Neural cell (in vitro differentiated cells): ENCODE measurements at regions not wholly inside any gene's neighbourhood (a gene's known extent, or its start where the extent isn't known, plus 50 kb on each side); places are given as distances from the start of the nearest gene placed in this dataset.

Experiments
- H2AFZ ChIP-seq: fragments of 200-600, 300-800 bp; sonication (generic), shearing (Covaris generic); 2 replicates; pipeline ENCODE4 v1.6.0; 2014; ENCODE audit warnings: low read depth, mild to moderate bottlenecking, antibody characterized with exemption, low read length, moderate library complexity
- H3F3A ChIP-seq: fragments of 200-600 bp; shearing (Covaris generic); 2 replicates; pipeline ENCODE4 v1.6.1; 2016; ENCODE audit warnings: mild to moderate bottlenecking, moderate library complexity, mixed read lengths, antibody characterized with exemption, low read length; ENCODE audit not compliant: insufficient read depth, poor library complexity, severe bottlenecking
- H3K27ac ChIP-seq: fragments of 200-600, 300-800 bp; sonication (generic), shearing (Covaris generic); 2 replicates; pipeline ENCODE4 v1.5.1; 2014; ENCODE audit warnings: mild to moderate bottlenecking, low read length, moderate library complexity
- H3K27me3 ChIP-seq: fragments of 300-800, 200-600 bp; sonication (generic), shearing (Covaris generic); 2 replicates; pipeline ENCODE4 v1.6.0; 2014; ENCODE audit warnings: mild to moderate bottlenecking, low read depth, low read length, moderate library complexity; ENCODE audit not compliant: insufficient read depth
- H3K36me3 ChIP-seq: fragments of 300-800, 200-600 bp; sonication (generic), shearing (Covaris generic); 2 replicates; pipeline ENCODE4 v1.5.1; 2014; ENCODE audit warnings: mild to moderate bottlenecking, antibody characterized with exemption, low read length, moderate library complexity; ENCODE audit not compliant: insufficient read depth
- H3K4me2 ChIP-seq: fragments of 300-800, 200-600 bp; sonication (generic), shearing (Covaris generic); 2 replicates; pipeline ENCODE4 v1.6.0; 2014; ENCODE audit warnings: mild to moderate bottlenecking, low read length
- H3K4me3 ChIP-seq: fragments of 300-800, 200-600 bp; sonication (generic), shearing (Covaris generic); 2 replicates; pipeline ENCODE4 v1.5.1; 2014; ENCODE audit warnings: mild to moderate bottlenecking, low read length, moderate library complexity
- H3K79me2 ChIP-seq: fragments of 200-600 bp; shearing (Covaris generic); replicated peaks from 2 replicates; pipeline ENCODE4 v1.6.0; 2014; ENCODE audit warnings: mild to moderate bottlenecking, low read length, moderate library complexity; ENCODE audit not compliant: insufficient read depth
- H3K9ac ChIP-seq: fragments of 300-800, 200-600 bp; sonication (generic), shearing (Covaris generic); 2 replicates; pipeline ENCODE4 v1.6.1; 2016; ENCODE audit warnings: mild to moderate bottlenecking, low read length, mixed read lengths
- H3K9me2 ChIP-seq: fragments of 200-600 bp; shearing (Covaris generic); 2 replicates; pipeline ENCODE4 v1.6.1; 2016; ENCODE audit warnings: mild to moderate bottlenecking, low read length, mixed read lengths; ENCODE audit not compliant: insufficient read depth
- H3K9me3 ChIP-seq: fragments of 200-600, 300-800 bp; sonication (generic), shearing (Covaris generic); 2 replicates; pipeline ENCODE4 v1.6.1; 2016; ENCODE audit warnings: mild to moderate bottlenecking, mixed run types, low read length, moderate library complexity, mixed read lengths
- H4K20me1 ChIP-seq: fragments of 200-600 bp; shearing (Covaris generic); 2 replicates; pipeline ENCODE4 v1.6.1; 2016; ENCODE audit warnings: mild to moderate bottlenecking, mixed run types; ENCODE audit not compliant: insufficient read depth
- EP300 ChIP-seq: fragments of 450-650 bp; conservative IDR thresholded peaks from 2 replicates; pipeline ENCODE4 v1.6.1; 2014; ENCODE audit warnings: antibody characterized with exemption, mild to moderate bottlenecking, moderate library complexity; ENCODE audit not compliant: poor library complexity, severe bottlenecking
- EZH2 ChIP-seq: fragments of 200-600, 300-800 bp; shearing (Covaris generic), sonication (generic); IDR thresholded peaks from 2 replicates; pipeline ENCODE4 v1.6.1; 2014; ENCODE audit warnings: antibody characterized with exemption, low read length, borderline replicate concordance, mild to moderate bottlenecking; ENCODE audit not compliant: insufficient read depth, poor library complexity, severe bottlenecking
- MXI1 ChIP-seq: fragments of 450-650 bp; conservative IDR thresholded peaks from 2 replicates; pipeline ENCODE4 v1.6.1; 2014; ENCODE audit warnings: antibody characterized with exemption, mild to moderate bottlenecking; ENCODE audit not compliant: poor library complexity, severe bottlenecking
- POLR2AphosphoS5 ChIP-seq: IDR thresholded peaks from 2 replicates; pipeline ENCODE4 v1.6.1; 2012
- RAD21 ChIP-seq: fragments of 450-650 bp; conservative IDR thresholded peaks from 2 replicates; pipeline ENCODE4 v1.6.1; 2014; ENCODE audit warnings: antibody characterized with exemption, mild to moderate bottlenecking, moderate library complexity
- SMC3 ChIP-seq: fragments of 450-650 bp; conservative IDR thresholded peaks from 2 replicates; pipeline ENCODE4 v1.6.1; 2014; ENCODE audit warnings: antibody characterized with exemption, mild to moderate bottlenecking, moderate library complexity; ENCODE audit not compliant: poor library complexity
- TAF1 ChIP-seq: IDR thresholded peaks from 2 replicates; pipeline ENCODE4 v1.6.1; 2012; ENCODE audit warnings: low read depth
- TF ChIP-seq, protein P1 (sequence below): fragments of 450-650 bp; IDR thresholded peaks from 2 replicates; pipeline ENCODE4 v1.5.1; 2014; ENCODE audit warnings: antibody characterized with exemption, mild to moderate bottlenecking, moderate library complexity; ENCODE audit not compliant: poor library complexity, severe bottlenecking
- TF ChIP-seq, protein P2 (sequence below): IDR thresholded peaks from 2 replicates; pipeline ENCODE4 v1.6.1; 2012; ENCODE audit warnings: borderline replicate concordance

DNA sequence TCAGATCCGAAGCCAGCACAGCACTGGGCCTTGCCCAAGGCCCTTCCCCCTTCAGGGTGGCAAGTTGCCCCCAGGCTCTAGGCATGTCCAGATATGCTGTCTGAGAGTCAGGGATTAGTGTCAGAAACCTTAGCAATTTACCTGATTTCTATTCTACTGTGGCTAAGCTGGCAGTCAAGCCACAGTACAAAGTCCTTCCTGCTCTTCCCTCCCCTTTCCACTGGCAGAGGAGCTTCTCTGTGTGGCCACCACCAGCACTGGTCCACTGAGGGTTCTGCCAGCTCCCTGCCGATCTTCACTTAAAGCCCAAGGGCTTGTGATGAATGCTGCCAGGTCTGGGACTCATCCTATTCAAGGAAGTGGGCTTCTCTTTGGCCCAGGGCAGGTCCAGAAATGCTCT, 324.5 kb upstream of the RPS6KA3 start:
- Histone ChIP-seq H4K20me1 (no peaks in the 10 kb centered on the region), H3K9ac (no peak overlapping the region), H3K27ac (no peak overlapping the region), H3K4me2 (no peak overlapping the region), H3K27me3 (no peaks in the 10 kb centered on the region), H3F3A (no peaks in the 10 kb centered on the region), H2AFZ (no peak overlapping the region), H3K9me2 (no peaks in the 10 kb centered on the region), H3K9me3 (no peaks in the 10 kb centered on the region), H3K79me2 (no peaks in the 10 kb centered on the region), H3K4me3 (no peak overlapping the region), H3K36me3 (no peaks in the 10 kb centered on the region)
- TF ChIP-seq POLR2AphosphoS5: no peak
- no peak for TF ChIP-seq EP300
- TF ChIP-seq SMC3: no peak
- no peak for TF ChIP-seq TAF1
- TF ChIP-seq MXI1: no peak
- TF ChIP-seq, protein P1, sequence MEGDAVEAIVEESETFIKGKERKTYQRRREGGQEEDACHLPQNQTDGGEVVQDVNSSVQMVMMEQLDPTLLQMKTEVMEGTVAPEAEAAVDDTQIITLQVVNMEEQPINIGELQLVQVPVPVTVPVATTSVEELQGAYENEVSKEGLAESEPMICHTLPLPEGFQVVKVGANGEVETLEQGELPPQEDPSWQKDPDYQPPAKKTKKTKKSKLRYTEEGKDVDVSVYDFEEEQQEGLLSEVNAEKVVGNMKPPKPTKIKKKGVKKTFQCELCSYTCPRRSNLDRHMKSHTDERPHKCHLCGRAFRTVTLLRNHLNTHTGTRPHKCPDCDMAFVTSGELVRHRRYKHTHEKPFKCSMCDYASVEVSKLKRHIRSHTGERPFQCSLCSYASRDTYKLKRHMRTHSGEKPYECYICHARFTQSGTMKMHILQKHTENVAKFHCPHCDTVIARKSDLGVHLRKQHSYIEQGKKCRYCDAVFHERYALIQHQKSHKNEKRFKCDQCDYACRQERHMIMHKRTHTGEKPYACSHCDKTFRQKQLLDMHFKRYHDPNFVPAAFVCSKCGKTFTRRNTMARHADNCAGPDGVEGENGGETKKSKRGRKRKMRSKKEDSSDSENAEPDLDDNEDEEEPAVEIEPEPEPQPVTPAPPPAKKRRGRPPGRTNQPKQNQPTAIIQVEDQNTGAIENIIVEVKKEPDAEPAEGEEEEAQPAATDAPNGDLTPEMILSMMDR: no peak
- TF ChIP-seq, protein P2, sequence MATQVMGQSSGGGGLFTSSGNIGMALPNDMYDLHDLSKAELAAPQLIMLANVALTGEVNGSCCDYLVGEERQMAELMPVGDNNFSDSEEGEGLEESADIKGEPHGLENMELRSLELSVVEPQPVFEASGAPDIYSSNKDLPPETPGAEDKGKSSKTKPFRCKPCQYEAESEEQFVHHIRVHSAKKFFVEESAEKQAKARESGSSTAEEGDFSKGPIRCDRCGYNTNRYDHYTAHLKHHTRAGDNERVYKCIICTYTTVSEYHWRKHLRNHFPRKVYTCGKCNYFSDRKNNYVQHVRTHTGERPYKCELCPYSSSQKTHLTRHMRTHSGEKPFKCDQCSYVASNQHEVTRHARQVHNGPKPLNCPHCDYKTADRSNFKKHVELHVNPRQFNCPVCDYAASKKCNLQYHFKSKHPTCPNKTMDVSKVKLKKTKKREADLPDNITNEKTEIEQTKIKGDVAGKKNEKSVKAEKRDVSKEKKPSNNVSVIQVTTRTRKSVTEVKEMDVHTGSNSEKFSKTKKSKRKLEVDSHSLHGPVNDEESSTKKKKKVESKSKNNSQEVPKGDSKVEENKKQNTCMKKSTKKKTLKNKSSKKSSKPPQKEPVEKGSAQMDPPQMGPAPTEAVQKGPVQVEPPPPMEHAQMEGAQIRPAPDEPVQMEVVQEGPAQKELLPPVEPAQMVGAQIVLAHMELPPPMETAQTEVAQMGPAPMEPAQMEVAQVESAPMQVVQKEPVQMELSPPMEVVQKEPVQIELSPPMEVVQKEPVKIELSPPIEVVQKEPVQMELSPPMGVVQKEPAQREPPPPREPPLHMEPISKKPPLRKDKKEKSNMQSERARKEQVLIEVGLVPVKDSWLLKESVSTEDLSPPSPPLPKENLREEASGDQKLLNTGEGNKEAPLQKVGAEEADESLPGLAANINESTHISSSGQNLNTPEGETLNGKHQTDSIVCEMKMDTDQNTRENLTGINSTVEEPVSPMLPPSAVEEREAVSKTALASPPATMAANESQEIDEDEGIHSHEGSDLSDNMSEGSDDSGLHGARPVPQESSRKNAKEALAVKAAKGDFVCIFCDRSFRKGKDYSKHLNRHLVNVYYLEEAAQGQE: no peak
- no peak for TF ChIP-seq EZH2
- TF ChIP-seq RAD21: no peak

DNA sequence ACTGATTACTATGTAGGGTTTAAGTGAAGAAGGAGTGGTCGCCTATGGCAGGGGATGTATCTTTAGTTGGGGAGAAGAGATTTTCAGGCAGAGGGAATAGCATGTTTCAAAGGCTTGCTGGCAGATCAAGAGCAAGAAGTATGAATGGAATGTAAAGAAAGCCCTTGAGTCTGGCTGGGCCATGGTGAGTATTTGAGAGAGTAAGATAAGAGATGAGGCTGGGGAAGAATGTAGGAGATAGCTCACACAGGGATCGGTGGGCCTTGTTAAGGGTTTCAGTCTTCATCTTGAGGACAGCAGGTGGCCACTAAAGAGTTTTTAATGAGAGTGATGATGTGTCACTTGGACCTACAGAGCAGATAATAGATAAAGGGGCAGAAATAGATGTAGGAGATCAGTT, 319.1 kb upstream of the RPS6KA3 start:
- no peak overlapping the region for H3K4me3 ChIP-seq
- no peaks in the 10 kb centered on the region for H4K20me1 ChIP-seq
- H3K79me2 ChIP-seq: no peaks in the 10 kb centered on the region
- TF ChIP-seq, protein P2: no peak
- TF ChIP-seq POLR2AphosphoS5: no peak
- no peak for TF ChIP-seq RAD21
- TF ChIP-seq EP300: no peak
- TF ChIP-seq MXI1: no peak
- TF ChIP-seq, protein P1: no peak
- TF ChIP-seq SMC3: no peak
- no peak for TF ChIP-seq EZH2
- TF ChIP-seq TAF1: no peak
- H3K9me2 ChIP-seq: no peaks in the 10 kb centered on the region
- H3K36me3 ChIP-seq: no peaks in the 10 kb centered on the region
- H3K9me3 ChIP-seq: no peaks in the 10 kb centered on the region
- no peak overlapping the region for H2AFZ ChIP-seq
- H3K27ac ChIP-seq: no peak overlapping the region
- H3F3A ChIP-seq: no peaks in the 10 kb centered on the region
- no peaks in the 10 kb centered on the region for H3K27me3 ChIP-seq
- H3K4me2 ChIP-seq: no peak overlapping the region
- H3K9ac ChIP-seq: no peak overlapping the region
